ENCODE measurements at regions not wholly inside any gene's neighbourhood (a gene's known extent, or its start where the extent isn't known, plus 50 kb on each side); places are given as distances from the start of the nearest gene placed in this dataset.
"Not testable (repeated sequence)": the region's sequence is repeated elsewhere in the genome, so short reads cannot be mapped to it uniquely, and the experiment has no call there.

GRCh38 chr3:87791248-87792027 is 267.4 kb downstream of the CGGBP1 start:
- H3K27ac Mint-ChIP-seq (ENCODE audit: unreplicated experiment), result no peak overlapping the region
- H3K4me1 Mint-ChIP-seq (ENCODE audit: unreplicated experiment), result peaks cover 9% of the 10 kb centered on the region
- peaks cover 55% of the 10 kb centered on the region for H3K27me3 Mint-ChIP-seq (ENCODE audit: unreplicated experiment)

DNA sequence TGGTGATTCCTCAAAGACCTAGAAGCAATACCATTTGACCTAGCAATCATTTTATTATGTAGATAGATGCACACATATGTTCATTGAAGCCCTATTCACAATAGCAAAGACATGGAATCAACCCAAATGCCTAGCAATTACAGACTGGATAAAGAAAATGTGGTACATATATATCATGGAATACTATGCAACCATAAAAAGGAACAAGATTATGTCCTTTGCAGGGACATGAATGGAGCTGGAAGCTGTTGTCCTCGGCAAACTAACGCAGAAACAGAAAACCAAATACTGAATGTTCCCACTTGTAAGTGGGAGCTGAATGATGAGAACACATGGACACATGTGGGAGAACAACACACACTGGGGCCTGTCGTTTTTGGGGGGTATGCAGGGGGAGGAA is 269.8 kb downstream of the CGGBP1 start:
- DNase-seq (ENCODE audit: extremely low spot score, unreplicated experiment); H3K9me3 Mint-ChIP-seq (ENCODE audit: unreplicated experiment); H3K4me1 Mint-ChIP-seq (ENCODE audit: unreplicated experiment); H3K4me3 Mint-ChIP-seq (ENCODE audit: unreplicated experiment); H3K36me3 Mint-ChIP-seq (ENCODE audit: unreplicated experiment); H3K27ac Mint-ChIP-seq (ENCODE audit: unreplicated experiment): not testable (repeated sequence)
- peaks cover 36% of the 10 kb centered on the region for H3K27me3 Mint-ChIP-seq (ENCODE audit: unreplicated experiment)

More at GRCh38 chr3:87791248-87792027, 267.4 kb downstream of the CGGBP1 start:
- H3K9me3 Mint-ChIP-seq (ENCODE audit: unreplicated experiment), result no peaks in the 10 kb centered on the region
- H3K4me3 Mint-ChIP-seq (ENCODE audit: unreplicated experiment), result no peak overlapping the region
- no peaks in the 10 kb centered on the region for H3K36me3 Mint-ChIP-seq (ENCODE audit: unreplicated experiment)
- TF ChIP-seq, protein P1, sequence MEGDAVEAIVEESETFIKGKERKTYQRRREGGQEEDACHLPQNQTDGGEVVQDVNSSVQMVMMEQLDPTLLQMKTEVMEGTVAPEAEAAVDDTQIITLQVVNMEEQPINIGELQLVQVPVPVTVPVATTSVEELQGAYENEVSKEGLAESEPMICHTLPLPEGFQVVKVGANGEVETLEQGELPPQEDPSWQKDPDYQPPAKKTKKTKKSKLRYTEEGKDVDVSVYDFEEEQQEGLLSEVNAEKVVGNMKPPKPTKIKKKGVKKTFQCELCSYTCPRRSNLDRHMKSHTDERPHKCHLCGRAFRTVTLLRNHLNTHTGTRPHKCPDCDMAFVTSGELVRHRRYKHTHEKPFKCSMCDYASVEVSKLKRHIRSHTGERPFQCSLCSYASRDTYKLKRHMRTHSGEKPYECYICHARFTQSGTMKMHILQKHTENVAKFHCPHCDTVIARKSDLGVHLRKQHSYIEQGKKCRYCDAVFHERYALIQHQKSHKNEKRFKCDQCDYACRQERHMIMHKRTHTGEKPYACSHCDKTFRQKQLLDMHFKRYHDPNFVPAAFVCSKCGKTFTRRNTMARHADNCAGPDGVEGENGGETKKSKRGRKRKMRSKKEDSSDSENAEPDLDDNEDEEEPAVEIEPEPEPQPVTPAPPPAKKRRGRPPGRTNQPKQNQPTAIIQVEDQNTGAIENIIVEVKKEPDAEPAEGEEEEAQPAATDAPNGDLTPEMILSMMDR (IDR thresholded peaks at IDR 0.05), result no peak
- DNase-seq (ENCODE audit: extremely low spot score, unreplicated experiment), result no peak

GRCh38 chr3:87788516-87788915 is 270.3 kb downstream of the CGGBP1 start:
- TF ChIP-seq, protein P1 (IDR thresholded peaks at IDR 0.05), result no peak
- Mint-ChIP-seq H3K9me3 (ENCODE audit: unreplicated experiment) (no peaks in the 10 kb centered on the region), H3K36me3 (ENCODE audit: unreplicated experiment) (no peaks in the 10 kb centered on the region), H3K4me3 (ENCODE audit: unreplicated experiment) (no peak overlapping the region), H3K27ac (ENCODE audit: unreplicated experiment) (no peak overlapping the region), H3K4me1 (ENCODE audit: unreplicated experiment) (peaks cover 9% of the 10 kb centered on the region), H3K27me3 (ENCODE audit: unreplicated experiment) (peaks cover 31% of the 10 kb centered on the region)
- no peak for DNase-seq (ENCODE audit: extremely low spot score, unreplicated experiment)

DNA sequence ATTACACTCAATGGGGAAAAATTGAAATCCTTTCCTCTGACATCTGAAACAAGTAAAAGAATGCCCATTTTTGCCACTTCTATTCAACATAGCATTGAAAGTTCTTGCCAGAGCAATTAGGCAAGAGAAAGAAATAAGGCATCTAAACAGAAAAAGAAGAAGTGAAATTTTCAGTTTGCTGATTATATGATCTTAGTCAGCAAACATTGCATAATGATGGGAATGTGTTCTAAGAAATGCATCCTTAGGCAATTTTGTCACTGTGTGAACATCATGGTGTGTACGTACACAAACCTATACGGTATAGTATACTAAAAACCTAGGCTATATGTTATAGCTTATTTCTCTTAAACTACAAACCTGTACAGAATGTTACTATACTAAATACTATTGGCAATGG is 278.0 kb downstream of the CGGBP1 start:
- H3K9me3 Mint-ChIP-seq (ENCODE audit: unreplicated experiment), result no peaks in the 10 kb centered on the region
- no peak for DNase-seq (ENCODE audit: extremely low spot score, unreplicated experiment)
- no peaks in the 10 kb centered on the region for H3K4me1 Mint-ChIP-seq (ENCODE audit: unreplicated experiment)
- H3K27ac Mint-ChIP-seq (ENCODE audit: unreplicated experiment), result no peak overlapping the region
- TF ChIP-seq, protein P1 (IDR thresholded peaks at IDR 0.05), result no peak
- H3K27me3 Mint-ChIP-seq (ENCODE audit: unreplicated experiment), result no peaks in the 10 kb centered on the region
- no peaks in the 10 kb centered on the region for H3K36me3 Mint-ChIP-seq (ENCODE audit: unreplicated experiment)
- H3K4me3 Mint-ChIP-seq (ENCODE audit: unreplicated experiment), result no peak overlapping the region

DNA sequence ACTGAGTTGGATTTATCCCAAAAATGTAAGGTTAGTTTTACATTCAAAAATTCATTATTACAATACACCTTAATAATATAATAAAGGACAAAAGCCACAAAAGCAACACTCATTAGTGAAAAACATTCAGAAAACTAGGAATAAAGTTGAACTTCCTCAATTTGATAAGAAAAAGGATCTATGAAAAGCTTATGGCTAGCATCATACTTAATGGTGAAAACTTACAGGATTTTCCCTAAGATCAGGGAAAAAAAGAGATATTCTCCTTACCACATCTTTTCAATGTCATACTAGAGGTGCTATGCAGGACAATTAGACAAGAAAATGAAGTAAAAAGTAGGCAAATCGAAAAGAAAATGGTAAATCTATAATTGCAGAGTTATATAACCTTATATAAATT is 279.9 kb downstream of the CGGBP1 start:
- Mint-ChIP-seq H3K27ac (ENCODE audit: unreplicated experiment) (no peak overlapping the region), H3K27me3 (ENCODE audit: unreplicated experiment) (no peaks in the 10 kb centered on the region), H3K36me3 (ENCODE audit: unreplicated experiment) (no peaks in the 10 kb centered on the region), H3K9me3 (ENCODE audit: unreplicated experiment) (no peaks in the 10 kb centered on the region), H3K4me3 (ENCODE audit: unreplicated experiment) (no peak overlapping the region), H3K4me1 (ENCODE audit: unreplicated experiment) (no peaks in the 10 kb centered on the region)
- TF ChIP-seq, protein P1 (IDR thresholded peaks at IDR 0.05), result no peak
- no peak for DNase-seq (ENCODE audit: extremely low spot score, unreplicated experiment)

Data from osteocyte (in vitro differentiated cells).